NOMO-1 treated with DMSO at 0.1 percent for 48 hours (cell line): ENCODE measurements at regions not wholly inside any gene's neighbourhood (a gene's known extent, or its start where the extent isn't known, plus 50 kb on each side); places are given as distances from the start of the nearest gene placed in this dataset.

Experiments
- DNase-seq: peaks from one replicate; lab custom pipeline; 2025; ENCODE audit not compliant: unreplicated experiment; lab: John Stamatoyannopoulos, UW

GRCh38 chr15:95834028-95834804, 496.3 kb upstream of the NR2F2 start:
- DNase-seq, result no peak

GRCh38 chr15:95836536-95836935, 494.0 kb upstream of the NR2F2 start:
- peak; percentile 13 for DNase-seq

- DNase-seq, result no peak
Measured at GRCh38 chr15:95837341-95838004, 493.0 kb upstream of the NR2F2 start.

GRCh38 chr15:95839367-95839782, 491.1 kb upstream of the NR2F2 start:
- DNase-seq, result no peak

- no peak for DNase-seq
Measured at GRCh38 chr15:95840004-95840403, 490.5 kb upstream of the NR2F2 start.

- DNase-seq, result no peak
Measured at GRCh38 chr15:95840855-95841254, 489.6 kb upstream of the NR2F2 start.

GRCh38 chr15:95842576-95842975, 487.9 kb upstream of the NR2F2 start:
- no peak for DNase-seq

- no peak for DNase-seq
Measured at GRCh38 chr15:95843241-95843910, 487.1 kb upstream of the NR2F2 start.

GRCh38 chr15:95845862-95846515, 484.5 kb upstream of the NR2F2 start:
- no peak for DNase-seq

- no peak for DNase-seq
Measured at GRCh38 chr15:95848126-95848525, 482.4 kb upstream of the NR2F2 start.

GRCh38 chr15:95850837-95851236, 479.7 kb upstream of the NR2F2 start:
- DNase-seq, result no peak

GRCh38 chr15:95853350-95853749, 477.1 kb upstream of the NR2F2 start:
- no peak for DNase-seq

GRCh38 chr15:95857124-95857757, 473.3 kb upstream of the NR2F2 start:
- DNase-seq, result no peak

- no peak for DNase-seq
Measured at GRCh38 chr15:95857758-95858157, 472.7 kb upstream of the NR2F2 start.

GRCh38 chr15:95860406-95860805, 470.1 kb upstream of the NR2F2 start:
- DNase-seq, result no peak

- no peak for DNase-seq
Measured at GRCh38 chr15:95864467-95864886, 466.0 kb upstream of the NR2F2 start.

GRCh38 chr15:95865330-95865739, 465.2 kb upstream of the NR2F2 start:
- no peak for DNase-seq

- DNase-seq, result no peak
Measured at GRCh38 chr15:95866711-95867440, 463.6 kb upstream of the NR2F2 start.

GRCh38 chr15:95868450-95868849, 462.1 kb upstream of the NR2F2 start:
- no peak for DNase-seq

GRCh38 chr15:95868970-95869369, 461.5 kb upstream of the NR2F2 start:
- no peak for DNase-seq
